ENCODE measurements at regions not wholly inside any gene's neighbourhood (a gene's known extent, or its start where the extent isn't known, plus 50 kb on each side); places are given as distances from the start of the nearest gene placed in this dataset.

- TF ChIP-seq CTCF (IDR thresholded peaks at IDR 0.05; ENCODE audit: insufficient read depth, low read length, severe bottlenecking): no peak
- Histone ChIP-seq H3K36me3 (ENCODE audit: control insufficient read depth, insufficient read depth, low read length) (no peaks in the 10 kb centered on the region), H3K27me3 (ENCODE audit: control insufficient read depth, insufficient read depth, low read length) (no peaks in the 10 kb centered on the region), H3K4me3 (ENCODE audit: low read depth, low read length) (no peak overlapping the region)
- no peak for FAIRE-seq
- no peak for DNase-seq (ENCODE audit: low read depth)
Measured at GRCh38 chr5:110339399-110339798, 387.1 kb downstream of the TMEM232 start.

- no peak for TF ChIP-seq CTCF (IDR thresholded peaks at IDR 0.05; ENCODE audit: insufficient read depth, low read length, severe bottlenecking)
- Histone ChIP-seq H3K4me3 (ENCODE audit: low read depth, low read length) (no peak overlapping the region), H3K27me3 (ENCODE audit: control insufficient read depth, insufficient read depth, low read length) (no peaks in the 10 kb centered on the region), H3K36me3 (ENCODE audit: control insufficient read depth, insufficient read depth, low read length) (no peaks in the 10 kb centered on the region)
- DNase-seq (ENCODE audit: low read depth): no peak
- FAIRE-seq: no peak
Measured at GRCh38 chr5:110341836-110342235, 384.6 kb downstream of the TMEM232 start.

- TF ChIP-seq CTCF (IDR thresholded peaks at IDR 0.05; ENCODE audit: insufficient read depth, low read length, severe bottlenecking): no peak
- Histone ChIP-seq H3K36me3 (ENCODE audit: control insufficient read depth, insufficient read depth, low read length) (no peaks in the 10 kb centered on the region), H3K4me3 (ENCODE audit: low read depth, low read length) (no peak overlapping the region), H3K27me3 (ENCODE audit: control insufficient read depth, insufficient read depth, low read length) (no peaks in the 10 kb centered on the region)
- FAIRE-seq (no peak), DNase-seq (ENCODE audit: low read depth) (no peak)
Measured at GRCh38 chr5:110342683-110343082, 383.8 kb downstream of the TMEM232 start.

GRCh38 chr5:110343616-110344015, 382.9 kb downstream of the TMEM232 start:
- Histone ChIP-seq H3K27me3 (ENCODE audit: control insufficient read depth, insufficient read depth, low read length) (no peaks in the 10 kb centered on the region), H3K36me3 (ENCODE audit: control insufficient read depth, insufficient read depth, low read length) (no peaks in the 10 kb centered on the region), H3K4me3 (ENCODE audit: low read depth, low read length) (no peak overlapping the region)
- no peak for TF ChIP-seq CTCF (IDR thresholded peaks at IDR 0.05; ENCODE audit: insufficient read depth, low read length, severe bottlenecking)
- no peak for DNase-seq (ENCODE audit: low read depth)
- FAIRE-seq: no peak

GRCh38 chr5:110345623-110346022, 380.8 kb downstream of the TMEM232 start:
- Histone ChIP-seq H3K4me3 (ENCODE audit: low read depth, low read length) (no peak overlapping the region), H3K27me3 (ENCODE audit: control insufficient read depth, insufficient read depth, low read length) (no peaks in the 10 kb centered on the region), H3K36me3 (ENCODE audit: control insufficient read depth, insufficient read depth, low read length) (no peaks in the 10 kb centered on the region)
- DNase-seq (ENCODE audit: low read depth) (no peak), FAIRE-seq (no peak)
- no peak for TF ChIP-seq CTCF (IDR thresholded peaks at IDR 0.05; ENCODE audit: insufficient read depth, low read length, severe bottlenecking)

GRCh38 chr5:110346893-110347358, 379.5 kb downstream of the TMEM232 start:
- H3K36me3 ChIP-seq (ENCODE audit: control insufficient read depth, insufficient read depth, low read length): no peaks in the 10 kb centered on the region
- no peaks in the 10 kb centered on the region for H3K27me3 ChIP-seq (ENCODE audit: control insufficient read depth, insufficient read depth, low read length)
- DNase-seq (ENCODE audit: low read depth) (no peak), FAIRE-seq (no peak)
- H3K4me3 ChIP-seq (ENCODE audit: low read depth, low read length): no peak overlapping the region
- TF ChIP-seq CTCF (IDR thresholded peaks at IDR 0.05; ENCODE audit: insufficient read depth, low read length, severe bottlenecking): no peak
